H1 (cell line): ENCODE measurements at regions not wholly inside any gene's neighbourhood (a gene's known extent, or its start where the extent isn't known, plus 50 kb on each side); places are given as distances from the start of the nearest gene placed in this dataset.

Source experiments
- CTBP2 ChIP-seq: IDR thresholded peaks from 2 replicates; pipeline ENCODE4 v1.7.0; 2011; ENCODE audit warnings: borderline replicate concordance, mild to moderate bottlenecking, moderate library complexity, mixed read lengths, low read length; ENCODE audit not compliant: insufficient read depth, insufficient read length
- KDM4A ChIP-seq: IDR thresholded peaks from one replicate; pipeline ENCODE4 v1.7.1; 2012; ENCODE audit warnings: low read depth, mild to moderate bottlenecking, moderate library complexity, low read length, inconsistent platforms; ENCODE audit not compliant: severe bottlenecking
- RAD21 ChIP-seq, 2 experiments: IDR thresholded peaks in 1 of 2; conservative IDR thresholded peaks in 1 of 2; 2 replicates each; pipeline ENCODE4 v1.6.1; 2011; ENCODE audit warnings: low read depth in 2 of 2, low read length in 2 of 2, improper control_type of control experiment in 1 of 2, inconsistent platforms in 1 of 2, mild to moderate bottlenecking in 1 of 2, moderate library complexity in 1 of 2

DNA sequence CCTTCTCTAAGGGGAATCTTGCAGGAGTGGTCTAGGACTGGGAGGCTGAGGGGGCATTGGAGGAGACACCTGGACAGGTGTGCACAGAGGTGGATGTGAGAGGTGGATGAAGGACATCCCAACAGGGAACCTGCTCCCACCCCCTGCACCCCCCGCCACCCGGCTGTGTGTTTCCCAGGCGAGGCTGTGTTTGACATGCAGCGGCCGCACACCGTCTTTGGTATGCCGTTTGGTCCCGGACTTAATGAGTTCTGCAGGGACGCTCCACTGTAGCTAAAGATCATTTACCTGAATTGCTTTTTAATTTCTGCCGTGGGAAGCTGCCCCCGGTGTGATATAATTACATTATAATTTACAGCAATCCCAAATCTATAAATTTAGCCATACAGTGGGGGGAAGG, 87.3 kb downstream of the GLI2 start (continued):
- TF ChIP-seq CTBP2 (no peak), RAD21 (IDR thresholded peaks at IDR 0.05 in 1 of 2, conservative IDR thresholded peaks at IDR 0.05 in 1 of 2; ENCODE audit: low read depth in 2 of 2, low read length in 2 of 2) (no peak), KDM4A (no peak)
